A673 (cell line): ENCODE measurements at regions not wholly inside any gene's neighbourhood (a gene's known extent, or its start where the extent isn't known, plus 50 kb on each side); places are given as distances from the start of the nearest gene placed in this dataset.

Experiments
- BruUV-seq: library from RNA; stranded (reverse); fragments of 400-500 nt; replicated peaks from 2 replicates; lab custom pipeline; 2021; lab: Mats Ljungman, UMichigan
- CTCF ChIA-PET: fragments of 300-600 bp; sonication (Branson Sonifier 250); formaldehyde crosslinking; loops from one replicate; lab custom pipeline; 2022; ENCODE audit warnings: antibody characterized with exemption; lab: Charles Lee
- POLR2A ChIA-PET: fragments of 300-600 bp; sonication (Branson Sonifier 250); formaldehyde crosslinking; loops from one replicate; lab custom pipeline; 2022; ENCODE audit warnings: antibody characterized with exemption; ENCODE audit not compliant: low non-redundant PET; lab: Charles Lee
- DNase-seq: peaks from one replicate; pipeline ENCODE4 v3.0.0-alpha.2; 2015; ENCODE audit warnings: low spot score
- H3K27ac ChIP-seq: fragments of 200-600 bp; sonication (generic); 2 replicates; pipeline ENCODE4 v1.5.1; 2016; ENCODE audit warnings: mixed run types, low read depth, mild to moderate bottlenecking, mixed read lengths, antibody characterized with exemption, low read length; ENCODE audit not compliant: poor library complexity, severe bottlenecking
- H3K27me3 ChIP-seq: fragments of 200-600 bp; sonication (generic); replicated peaks from 2 replicates; pipeline ENCODE4 v1.6.1; 2017; ENCODE audit warnings: mixed run types, low read depth, mild to moderate bottlenecking, mixed read lengths, antibody characterized with exemption, low read length; ENCODE audit not compliant: insufficient read depth, poor library complexity
- H3K36me3 ChIP-seq: fragments of 200-600 bp; sonication (generic); 2 replicates; pipeline ENCODE4 v1.6.1; 2016; ENCODE audit warnings: mixed run types, mild to moderate bottlenecking, mixed read lengths, antibody characterized with exemption, low read length; ENCODE audit not compliant: insufficient read depth, poor library complexity, severe bottlenecking
- H3K4me1 ChIP-seq: fragments of 200-600 bp; sonication (generic); 2 replicates; pipeline ENCODE4 v1.6.1; 2017; ENCODE audit warnings: mixed run types, mild to moderate bottlenecking, mixed read lengths, antibody characterized with exemption, low read length; ENCODE audit not compliant: insufficient read depth, poor library complexity, severe bottlenecking
- H3K4me3 ChIP-seq: fragments of 200-600 bp; sonication (generic); 2 replicates; pipeline ENCODE4 v1.5.1; 2016; ENCODE audit warnings: low read depth, mixed run types, mild to moderate bottlenecking, mixed read lengths, low read length; ENCODE audit not compliant: poor library complexity, severe bottlenecking
- H3K9me3 ChIP-seq: fragments of 200-600 bp; sonication (generic); 2 replicates; pipeline ENCODE4 v1.6.1; 2016; ENCODE audit warnings: mixed run types, low read depth, mild to moderate bottlenecking, mixed read lengths, antibody characterized with exemption, low read length; ENCODE audit not compliant: poor library complexity, severe bottlenecking
- EZH2 ChIP-seq: fragments of 200-600 bp; sonication (generic); IDR thresholded peaks from 2 replicates; pipeline ENCODE4 v1.6.1; 2017; ENCODE audit warnings: borderline replicate concordance, low read depth, mild to moderate bottlenecking, mixed read lengths, antibody characterized with exemption, low read length; ENCODE audit not compliant: poor library complexity, severe bottlenecking
- intact Hi-C: fragments of 100-400 bp; cut with micrococcal nuclease; formaldehyde crosslinking; loops from one replicate; pipeline ENCODE4 v1.10.0; 2022; ENCODE audit not compliant: unreplicated experiment
- TF ChIP-seq, protein P1 (sequence below): fragments of 300-800, 200-600 bp; sonication (generic); conservative IDR thresholded peaks from 2 replicates; pipeline ENCODE4 v1.5.1; 2017; ENCODE audit warnings: low read depth, mild to moderate bottlenecking, antibody characterized with exemption, low read length, moderate library complexity, mixed read lengths

- peak; percentile 91 for DNase-seq
Observed at GRCh38 chr2:219736209-219736608, 108.8 kb downstream of the SLC4A3 start.

DNA sequence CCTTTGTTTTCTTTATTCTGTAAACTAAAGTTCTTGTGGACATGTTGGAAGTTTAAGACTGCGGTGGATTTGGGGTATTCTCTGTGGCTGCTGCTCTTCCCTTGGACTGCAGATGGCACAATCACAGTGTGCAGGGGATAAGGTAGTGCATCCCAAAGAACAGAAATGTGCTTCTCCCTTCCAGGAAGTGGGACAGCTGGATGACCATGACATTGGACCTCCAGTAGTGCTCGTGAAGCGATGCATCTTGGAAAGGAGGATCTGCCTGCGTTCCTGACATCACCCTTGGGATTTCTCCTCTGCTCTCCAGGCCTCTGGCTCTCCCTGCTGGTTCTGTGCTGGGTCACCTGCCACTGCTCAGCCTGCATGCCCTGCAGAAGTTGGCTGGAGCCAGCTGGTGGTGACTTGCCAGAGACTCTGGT is 109.9 kb downstream of the SLC4A3 start:
- H3K9me3 ChIP-seq, result no peaks in the 10 kb centered on the region
- H3K36me3 ChIP-seq, result no peaks in the 10 kb centered on the region
- ChIA-PET CTCF (interaction anchor here (1.0 to 1.8 kb wide), 3 partner anchors 12 to 600 kb away, joined by 4 to 6 read pairs (median 4); no protein-coding TSS in a partner anchor), POLR2A (no interaction called here)
- H3K4me1 ChIP-seq, result peaks cover 19% of the 10 kb centered on the region
- DNase-seq, result peak; percentile 83
- H3K27ac ChIP-seq, result peak overlapping the region; percentile 29
- TF ChIP-seq EZH2, result no peak
- TF ChIP-seq, protein P1, sequence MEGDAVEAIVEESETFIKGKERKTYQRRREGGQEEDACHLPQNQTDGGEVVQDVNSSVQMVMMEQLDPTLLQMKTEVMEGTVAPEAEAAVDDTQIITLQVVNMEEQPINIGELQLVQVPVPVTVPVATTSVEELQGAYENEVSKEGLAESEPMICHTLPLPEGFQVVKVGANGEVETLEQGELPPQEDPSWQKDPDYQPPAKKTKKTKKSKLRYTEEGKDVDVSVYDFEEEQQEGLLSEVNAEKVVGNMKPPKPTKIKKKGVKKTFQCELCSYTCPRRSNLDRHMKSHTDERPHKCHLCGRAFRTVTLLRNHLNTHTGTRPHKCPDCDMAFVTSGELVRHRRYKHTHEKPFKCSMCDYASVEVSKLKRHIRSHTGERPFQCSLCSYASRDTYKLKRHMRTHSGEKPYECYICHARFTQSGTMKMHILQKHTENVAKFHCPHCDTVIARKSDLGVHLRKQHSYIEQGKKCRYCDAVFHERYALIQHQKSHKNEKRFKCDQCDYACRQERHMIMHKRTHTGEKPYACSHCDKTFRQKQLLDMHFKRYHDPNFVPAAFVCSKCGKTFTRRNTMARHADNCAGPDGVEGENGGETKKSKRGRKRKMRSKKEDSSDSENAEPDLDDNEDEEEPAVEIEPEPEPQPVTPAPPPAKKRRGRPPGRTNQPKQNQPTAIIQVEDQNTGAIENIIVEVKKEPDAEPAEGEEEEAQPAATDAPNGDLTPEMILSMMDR, result peak; percentile 91
- no TSS peak for BruUV-seq
- no peaks in the 10 kb centered on the region for H3K27me3 ChIP-seq
- H3K4me3 ChIP-seq, result no peak overlapping the region
- intact Hi-C loops, result loop anchor here (2.0 to 10.0 kb wide), 6 partner anchors 100 to 1836 kb away; partner anchors contain the start of gene EPHA4

More at GRCh38 chr2:219736209-219736608, 108.8 kb downstream of the SLC4A3 start:
- no peak overlapping the region for H3K4me3 ChIP-seq
- intact Hi-C loops, result loop anchor here (1.0 to 10.0 kb wide), 7 partner anchors 101 to 1837 kb away; partner anchors contain the start of gene EPHA4
- CTCF ChIA-PET, result interaction anchor here (0.6 to 1.8 kb wide), 4 partner anchors 13 to 601 kb away, joined by 3 to 6 read pairs (median 4); no protein-coding TSS in a partner anchor
- no peak for TF ChIP-seq EZH2
- TF ChIP-seq, protein P1, result peak; percentile 64
- H3K27me3 ChIP-seq, result no peaks in the 10 kb centered on the region
- BruUV-seq, result no TSS peak
- H3K4me1 ChIP-seq, result peaks cover 19% of the 10 kb centered on the region
- H3K9me3 ChIP-seq, result no peaks in the 10 kb centered on the region
- H3K27ac ChIP-seq, result no peak overlapping the region
- H3K36me3 ChIP-seq, result no peaks in the 10 kb centered on the region
- POLR2A ChIA-PET, result interaction anchor here (0.5 to 0.7 kb wide), 2 partner anchors 59 to 261 kb away, joined by 4 read pairs; no protein-coding TSS in a partner anchor

GRCh38 chr2:219739066-219739465 is 111.6 kb downstream of the SLC4A3 start:
- BruUV-seq, result no TSS peak
- TF ChIP-seq, protein P1, result no peak
- TF ChIP-seq EZH2, result no peak
- CTCF ChIA-PET, result no interaction called here

More at GRCh38 chr2:219739066-219739465, 111.6 kb downstream of the SLC4A3 start:
- H3K4me1 ChIP-seq, result peaks cover 20% of the 10 kb centered on the region
- POLR2A ChIA-PET, result no interaction called here
- no peak overlapping the region for H3K27ac ChIP-seq
- no peaks in the 10 kb centered on the region for H3K9me3 ChIP-seq
- peaks cover 2% of the 10 kb centered on the region for H3K27me3 ChIP-seq
- H3K4me3 ChIP-seq, result no peak overlapping the region
- intact Hi-C loops, result loop anchor here (5.0 to 10.0 kb wide), 3 partner anchors 98 to 946 kb away; no protein-coding TSS in a partner anchor
- no peaks in the 10 kb centered on the region for H3K36me3 ChIP-seq
- no peak for DNase-seq
